HL-60 (cell line): ENCODE measurements at regions not wholly inside any gene's neighbourhood (a gene's known extent, or its start where the extent isn't known, plus 50 kb on each side); places are given as distances from the start of the nearest gene placed in this dataset.

ENCODE experiments used
- DNase-seq, 2 experiments: peaks; one replicate each; pipeline ENCODE4 v3.0.0-alpha.2; 2010 to 2020; ENCODE audit warnings: low read depth in 1 of 2, low spot score in 1 of 2
- H3K27ac ChIP-seq: fragments of 250-450 bp; sonication (Bioruptor Pico); replicated peaks from 2 replicates; pipeline ENCODE4 v1.5.1; 2020; ENCODE audit warnings: mild to moderate bottlenecking, moderate library complexity
- H3K27me3 ChIP-seq: fragments of 250-450 bp; sonication (Bioruptor Pico); 2 replicates; pipeline ENCODE4 v1.5.1; 2021; ENCODE audit warnings: mild to moderate bottlenecking, moderate library complexity; ENCODE audit not compliant: insufficient read depth, poor library complexity, severe bottlenecking
- H3K4me3 ChIP-seq: replicated peaks from 2 replicates; pipeline ENCODE4 v1.5.1; 2011; ENCODE audit warnings: mild to moderate bottlenecking, control low read depth, low read length; ENCODE audit not compliant: insufficient read depth
- CTCF ChIP-seq: IDR thresholded peaks from one replicate; pipeline ENCODE4 v1.5.1; 2011; ENCODE audit warnings: low read length, control low read depth, inconsistent platforms; ENCODE audit not compliant: insufficient read depth
- GABPA ChIP-seq: IDR thresholded peaks from 2 replicates; pipeline ENCODE4 v1.6.1; 2012; ENCODE audit warnings: low read depth
- POLR2AphosphoS5 ChIP-seq: IDR thresholded peaks from 2 replicates; pipeline ENCODE4 v1.6.1; 2012; ENCODE audit warnings: low read depth
- SPI1 ChIP-seq: IDR thresholded peaks from 2 replicates; pipeline ENCODE4 v1.6.1; 2012; ENCODE audit warnings: low read depth, mild to moderate bottlenecking, borderline replicate concordance
- TF ChIP-seq, protein P1 (sequence below): IDR thresholded peaks from 2 replicates; pipeline ENCODE4 v1.6.1; 2012; ENCODE audit warnings: low read depth; ENCODE audit not compliant: insufficient replicate concordance

DNA sequence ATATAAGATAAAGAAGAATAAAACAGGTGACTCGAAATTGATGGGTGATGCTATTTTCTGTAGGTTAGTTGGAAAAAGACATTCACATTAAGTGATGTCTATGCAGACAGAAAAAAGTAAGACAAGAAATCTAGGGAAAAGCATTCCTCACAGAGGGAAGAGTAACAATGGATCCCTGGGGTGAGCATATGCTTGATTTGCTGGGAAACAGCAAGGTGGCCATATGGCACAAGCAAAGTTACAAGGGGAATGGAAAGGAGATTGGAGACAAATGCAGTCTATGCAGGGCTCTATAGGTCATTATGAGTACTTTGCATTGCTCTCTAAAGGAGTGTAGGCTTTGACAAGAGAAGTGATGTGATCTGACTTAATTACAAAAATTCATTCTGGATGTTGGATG lies 90.9 kb upstream of the ZNF804B start:
- TF ChIP-seq GABPA (no peak), CTCF (no peak), SPI1 (no peak), POLR2AphosphoS5 (no peak)
- TF ChIP-seq, protein P1, sequence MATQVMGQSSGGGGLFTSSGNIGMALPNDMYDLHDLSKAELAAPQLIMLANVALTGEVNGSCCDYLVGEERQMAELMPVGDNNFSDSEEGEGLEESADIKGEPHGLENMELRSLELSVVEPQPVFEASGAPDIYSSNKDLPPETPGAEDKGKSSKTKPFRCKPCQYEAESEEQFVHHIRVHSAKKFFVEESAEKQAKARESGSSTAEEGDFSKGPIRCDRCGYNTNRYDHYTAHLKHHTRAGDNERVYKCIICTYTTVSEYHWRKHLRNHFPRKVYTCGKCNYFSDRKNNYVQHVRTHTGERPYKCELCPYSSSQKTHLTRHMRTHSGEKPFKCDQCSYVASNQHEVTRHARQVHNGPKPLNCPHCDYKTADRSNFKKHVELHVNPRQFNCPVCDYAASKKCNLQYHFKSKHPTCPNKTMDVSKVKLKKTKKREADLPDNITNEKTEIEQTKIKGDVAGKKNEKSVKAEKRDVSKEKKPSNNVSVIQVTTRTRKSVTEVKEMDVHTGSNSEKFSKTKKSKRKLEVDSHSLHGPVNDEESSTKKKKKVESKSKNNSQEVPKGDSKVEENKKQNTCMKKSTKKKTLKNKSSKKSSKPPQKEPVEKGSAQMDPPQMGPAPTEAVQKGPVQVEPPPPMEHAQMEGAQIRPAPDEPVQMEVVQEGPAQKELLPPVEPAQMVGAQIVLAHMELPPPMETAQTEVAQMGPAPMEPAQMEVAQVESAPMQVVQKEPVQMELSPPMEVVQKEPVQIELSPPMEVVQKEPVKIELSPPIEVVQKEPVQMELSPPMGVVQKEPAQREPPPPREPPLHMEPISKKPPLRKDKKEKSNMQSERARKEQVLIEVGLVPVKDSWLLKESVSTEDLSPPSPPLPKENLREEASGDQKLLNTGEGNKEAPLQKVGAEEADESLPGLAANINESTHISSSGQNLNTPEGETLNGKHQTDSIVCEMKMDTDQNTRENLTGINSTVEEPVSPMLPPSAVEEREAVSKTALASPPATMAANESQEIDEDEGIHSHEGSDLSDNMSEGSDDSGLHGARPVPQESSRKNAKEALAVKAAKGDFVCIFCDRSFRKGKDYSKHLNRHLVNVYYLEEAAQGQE = no peak
- H3K27ac ChIP-seq = no peak overlapping the region
- H3K4me3 ChIP-seq = no peak overlapping the region
- DNase-seq = no peak
- H3K27me3 ChIP-seq = no peaks in the 10 kb centered on the region

- Histone ChIP-seq H3K4me3 (no peak overlapping the region), H3K27ac (no peak overlapping the region), H3K27me3 (no peaks in the 10 kb centered on the region)
- TF ChIP-seq, protein P1 = no peak
- no peak for TF ChIP-seq CTCF
- TF ChIP-seq GABPA = no peak
- no peak for TF ChIP-seq POLR2AphosphoS5
- TF ChIP-seq SPI1 = no peak
- no peak for DNase-seq
These were observed 92.9 kb upstream of the ZNF804B start for GRCh38 chr7:88666626-88667025.

DNA sequence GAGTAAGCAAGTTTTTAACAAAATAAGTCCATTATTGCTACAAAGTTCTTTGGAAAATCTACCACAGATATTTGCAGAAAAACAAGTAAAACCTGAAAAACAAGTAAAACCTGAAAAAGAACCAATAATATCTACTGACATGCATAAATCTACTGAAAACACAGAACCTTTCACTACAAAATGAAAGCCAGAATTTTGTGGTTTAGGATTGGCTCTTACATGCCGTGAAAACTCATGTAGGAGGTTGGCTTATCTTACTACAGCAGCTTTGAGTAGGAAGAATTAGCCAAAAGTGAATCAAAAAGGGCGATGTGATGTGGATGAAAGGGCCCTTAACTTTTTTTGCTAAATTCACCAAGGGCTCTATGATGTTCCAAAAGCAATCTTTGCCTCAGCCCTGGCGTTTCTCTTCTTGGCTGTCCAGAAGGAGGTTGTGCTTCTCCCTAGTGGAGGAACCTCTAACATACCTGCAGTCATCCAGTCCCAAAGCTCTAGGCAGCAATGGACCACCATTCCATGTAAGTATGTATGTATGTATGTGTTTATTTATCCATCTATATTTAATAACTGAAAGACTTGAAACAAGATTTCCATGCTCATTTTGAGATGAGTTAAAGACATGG lies 93.5 kb upstream of the ZNF804B start:
- Histone ChIP-seq H3K27me3 (no peaks in the 10 kb centered on the region), H3K27ac (no peak overlapping the region), H3K4me3 (no peak overlapping the region)
- TF ChIP-seq GABPA = no peak
- TF ChIP-seq CTCF = no peak
- no peak for TF ChIP-seq SPI1
- TF ChIP-seq, protein P1 = no peak
- TF ChIP-seq POLR2AphosphoS5 = no peak
- no peak for DNase-seq
